ENCODE measurements at regions not wholly inside any gene's neighbourhood (a gene's known extent, or its start where the extent isn't known, plus 50 kb on each side); places are given as distances from the start of the nearest gene placed in this dataset.
A peak's percentile ranks its signal among the peaks of the same experiment; 100 is the strongest.
"Not testable (repeated sequence)": the region's sequence is repeated elsewhere in the genome, so short reads cannot be mapped to it uniquely, and the experiment has no call there.

- no peak for DNase-seq
Measured at GRCh38 chr16:80114699-80115098, 426.1 kb upstream of the DYNLRB2 start.

GRCh38 chr16:80113873-80114574 lies 426.8 kb upstream of the DYNLRB2 start:
- DNase-seq, result no peak

GRCh38 chr16:80109581-80109980 lies 431.2 kb upstream of the DYNLRB2 start:
- DNase-seq, result no peak

GRCh38 chr16:80107900-80108299 lies 432.9 kb upstream of the DYNLRB2 start:
- no peak for DNase-seq

- no peak for DNase-seq
Measured at GRCh38 chr16:80105751-80106150, 435.0 kb upstream of the DYNLRB2 start.

- DNase-seq, result no peak
Measured at GRCh38 chr16:80105160-80105559, 435.6 kb upstream of the DYNLRB2 start.

- no peak for DNase-seq
Measured at GRCh38 chr16:80104401-80104800, 436.4 kb upstream of the DYNLRB2 start.

- no peak for DNase-seq
Measured at GRCh38 chr16:80103463-80103862, 437.3 kb upstream of the DYNLRB2 start.

- no peak for DNase-seq
Measured at GRCh38 chr16:80100846-80101451, 439.8 kb upstream of the DYNLRB2 start.

- no peak for DNase-seq
Measured at GRCh38 chr16:80100186-80100585, 440.6 kb upstream of the DYNLRB2 start.

GRCh38 chr16:80097098-80097497 lies 443.7 kb upstream of the DYNLRB2 start:
- DNase-seq, result no peak

- DNase-seq, result no peak
Measured at GRCh38 chr16:80092681-80093080, 448.1 kb upstream of the DYNLRB2 start.

- not testable (repeated sequence) for DNase-seq
Measured at GRCh38 chr16:80091453-80091852, 449.3 kb upstream of the DYNLRB2 start.

GRCh38 chr16:80085606-80086005 lies 455.2 kb upstream of the DYNLRB2 start:
- DNase-seq, result no peak

- DNase-seq, result peak in 1 of 2 donors; percentile 27
Measured at GRCh38 chr16:80084614-80085013, 456.2 kb upstream of the DYNLRB2 start.

GRCh38 chr16:80084163-80084562 lies 456.6 kb upstream of the DYNLRB2 start:
- no peak for DNase-seq

- no peak for DNase-seq
Measured at GRCh38 chr16:80082906-80083305, 457.9 kb upstream of the DYNLRB2 start.

GRCh38 chr16:80081846-80082245 lies 458.9 kb upstream of the DYNLRB2 start:
- DNase-seq, result no peak

- no peak for DNase-seq
Measured at GRCh38 chr16:80080287-80080851, 460.4 kb upstream of the DYNLRB2 start.

- DNase-seq, result no peak
Measured at GRCh38 chr16:80079072-80079471, 461.7 kb upstream of the DYNLRB2 start.

- DNase-seq, result no peak
Measured at GRCh38 chr16:80077696-80078095, 463.1 kb upstream of the DYNLRB2 start.

GRCh38 chr16:80074329-80074728 lies 466.5 kb upstream of the DYNLRB2 start:
- DNase-seq, result no peak

- no peak for DNase-seq
Measured at GRCh38 chr16:80071964-80072456, 468.8 kb upstream of the DYNLRB2 start.

Data from CD4-positive, alpha-beta T cell treated with Interleukin-4 for 1 hour (primary cell).